ENCODE measurements at regions not wholly inside any gene's neighbourhood (a gene's known extent, or its start where the extent isn't known, plus 50 kb on each side); places are given as distances from the start of the nearest gene placed in this dataset.

- Histone ChIP-seq H3K4me1 (replicated peaks in 1 of 2) (peaks cover 34 to 43% of the 10 kb centered on the region in 2 donors), H3K4me3 (no peak overlapping the region), H3K27ac (no peak overlapping the region)
- WGBS, 10 experiments = 0 to 100% (median 80%) methylated on average over 1 to 4 of the region's 4 CpGs; no CpG with 5 or more reads in 1 of the 10 experiments
- ATAC-seq (replicated peaks in 6 of 8) = no peak
- in situ Hi-C loops (cut with MboI; ENCODE audit: low pct_unique_long_range_greater_than_20kb in 2 of 9, low sequenced_read_pairs in 9 of 9, unreplicated experiment in 9 of 9) = no loop called here
Observed at GRCh38 chr17:74054249-74054648, 149.2 kb upstream of the RPL38 start.

- Histone ChIP-seq H3K4me1 (replicated peaks in 1 of 2) (peaks cover 28 to 39% of the 10 kb centered on the region in 2 donors), H3K4me3 (no peak overlapping the region), H3K27ac (no peak overlapping the region)
- in situ Hi-C loops (cut with MboI; ENCODE audit: low pct_unique_long_range_greater_than_20kb in 2 of 9, low sequenced_read_pairs in 9 of 9, unreplicated experiment in 9 of 9) = no loop called here
- 24 to 100% (median 90%) methylated on average over 1 to 8 of the region's 11 CpGs; no CpG with 5 or more reads in 6 of the 10 experiments for WGBS, 10 experiments
- ATAC-seq (replicated peaks in 6 of 8) = peak in 1 of 8 experiments; percentile 10
Observed at GRCh38 chr17:74055508-74056160, 147.8 kb upstream of the RPL38 start.

DNA sequence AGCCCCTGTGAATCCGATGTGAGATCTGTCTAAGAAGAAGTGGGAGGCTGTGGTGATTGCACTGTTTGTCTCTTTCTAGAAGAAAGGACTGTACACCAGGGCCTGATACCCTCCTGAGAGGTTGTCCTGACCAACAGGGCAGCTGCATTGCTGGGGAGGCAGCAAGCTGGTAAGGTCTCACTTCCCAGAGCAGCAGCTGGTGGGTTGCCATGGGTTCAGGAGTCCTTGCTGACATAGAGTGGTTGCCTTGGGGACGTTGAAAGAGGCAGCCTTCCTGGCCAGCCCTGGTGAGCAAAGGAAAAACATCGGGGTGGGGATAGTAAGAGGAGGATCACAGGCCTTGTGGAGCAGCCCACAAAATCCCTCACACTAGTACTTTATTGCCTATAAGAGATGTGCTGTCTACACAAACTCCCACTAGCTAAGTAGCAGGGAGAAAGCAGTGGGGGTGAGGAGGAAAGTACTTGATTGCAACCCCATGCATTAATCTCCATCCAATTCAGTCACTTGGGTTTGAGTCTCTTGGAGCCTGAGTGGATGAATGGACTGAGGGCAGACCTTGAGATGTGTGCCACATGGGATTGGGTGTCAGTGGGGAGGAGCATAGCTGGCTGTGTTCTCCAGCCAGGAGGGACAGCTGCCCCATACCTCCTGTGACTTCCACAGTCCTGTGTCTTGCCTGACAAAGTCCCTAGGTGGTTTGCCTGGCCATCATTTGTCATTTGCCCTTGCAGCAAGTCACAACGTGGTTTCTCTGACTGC lies 143.8 kb upstream of the RPL38 start:
- Histone ChIP-seq H3K27ac (no peak overlapping the region), H3K4me3 (no peak overlapping the region), H3K4me1 (replicated peaks in 1 of 2) (peaks cover 22 to 23% of the 10 kb centered on the region in 2 donors)
- ATAC-seq (replicated peaks in 6 of 8) = peak in 5 of 8 experiments; percentile 77 to 97 (median 87)
- 14 to 89% (median 62%) methylated on average over 1 to 3 of the region's 4 CpGs; no CpG with 5 or more reads in 5 of the 10 experiments for WGBS, 10 experiments
- in situ Hi-C loops (cut with MboI; ENCODE audit: low pct_unique_long_range_greater_than_20kb in 2 of 9, low sequenced_read_pairs in 9 of 9, unreplicated experiment in 9 of 9) = no loop called here

GRCh38 chr17:74061758-74062157 lies 141.7 kb upstream of the RPL38 start:
- H3K4me1 ChIP-seq (replicated peaks in 1 of 2) = peaks cover 14 to 17% of the 10 kb centered on the region in 2 donors
- WGBS, 10 experiments = 0 to 92% (median 60%) methylated on average over 1 to 4 of the region's 5 CpGs; no CpG with 5 or more reads in 1 of the 10 experiments
- no peak overlapping the region for H3K4me3 ChIP-seq
- ATAC-seq (replicated peaks in 6 of 8) = no peak
- H3K27ac ChIP-seq = no peak overlapping the region
- in situ Hi-C loops (cut with MboI; ENCODE audit: low pct_unique_long_range_greater_than_20kb in 2 of 9, low sequenced_read_pairs in 9 of 9, unreplicated experiment in 9 of 9) = no loop called here

DNA sequence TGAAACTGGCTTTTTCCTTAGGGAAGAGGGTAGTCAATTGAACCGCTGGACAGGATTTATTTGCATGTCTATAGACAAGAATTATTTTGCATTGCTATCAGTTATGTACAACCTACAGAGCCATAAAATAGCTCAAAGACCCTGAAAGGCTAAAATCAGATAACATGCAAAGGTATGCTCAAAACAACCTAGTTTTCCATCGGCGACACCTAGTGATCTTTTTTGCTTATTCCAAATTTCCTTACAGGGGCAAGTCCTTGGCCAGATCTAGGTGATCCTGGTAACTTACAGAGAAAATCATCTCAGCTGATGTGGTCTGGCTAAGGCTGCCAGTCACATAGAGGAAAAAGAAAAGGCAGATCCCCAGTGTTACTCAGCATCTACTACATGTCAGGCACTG lies 141.2 kb upstream of the RPL38 start:
- H3K27ac ChIP-seq = no peak overlapping the region
- H3K4me1 ChIP-seq (replicated peaks in 1 of 2) = peaks cover 14 to 17% of the 10 kb centered on the region in 2 donors
- in situ Hi-C loops (cut with MboI; ENCODE audit: low pct_unique_long_range_greater_than_20kb in 2 of 9, low sequenced_read_pairs in 9 of 9, unreplicated experiment in 9 of 9) = no loop called here
- WGBS, 10 experiments = 57 to 100% (median 72%) methylated on average over 1 to 3 of the region's 3 CpGs; no CpG with 5 or more reads in 3 of the 10 experiments
- no peak overlapping the region for H3K4me3 ChIP-seq
- ATAC-seq (replicated peaks in 6 of 8) = no peak

DNA sequence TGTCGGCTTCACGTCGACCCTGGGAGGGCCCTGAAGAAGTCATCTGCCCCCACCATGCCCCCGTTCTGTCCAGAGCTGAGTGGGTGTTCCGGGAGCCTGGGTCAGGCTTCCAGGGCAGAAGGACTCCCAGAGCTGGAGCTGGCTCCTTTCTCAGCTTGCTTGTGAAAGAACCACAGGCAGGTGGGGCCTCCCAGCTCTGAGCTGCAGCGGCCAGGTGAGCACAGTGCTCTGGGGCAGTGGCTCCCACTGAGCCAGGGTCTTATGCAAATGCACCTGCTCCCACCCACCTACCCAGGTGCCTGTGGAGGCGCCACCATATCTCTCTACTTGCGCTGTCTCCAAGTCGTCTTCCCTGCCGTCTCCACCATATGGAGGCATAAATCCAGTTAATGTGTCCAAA lies 140.0 kb upstream of the RPL38 start:
- Histone ChIP-seq H3K4me3 (no peak overlapping the region), H3K27ac (no peak overlapping the region), H3K4me1 (replicated peaks in 1 of 2) (peaks cover 14 to 17% of the 10 kb centered on the region in 2 donors)
- ATAC-seq (replicated peaks in 6 of 8) = no peak
- in situ Hi-C loops (cut with MboI; ENCODE audit: low pct_unique_long_range_greater_than_20kb in 2 of 9, low sequenced_read_pairs in 9 of 9, unreplicated experiment in 9 of 9) = no loop called here
- 0 to 90% (median 36%) methylated on average over 2 to 7 of the region's 10 CpGs; no CpG with 5 or more reads in 6 of the 10 experiments for WGBS, 10 experiments

DNA sequence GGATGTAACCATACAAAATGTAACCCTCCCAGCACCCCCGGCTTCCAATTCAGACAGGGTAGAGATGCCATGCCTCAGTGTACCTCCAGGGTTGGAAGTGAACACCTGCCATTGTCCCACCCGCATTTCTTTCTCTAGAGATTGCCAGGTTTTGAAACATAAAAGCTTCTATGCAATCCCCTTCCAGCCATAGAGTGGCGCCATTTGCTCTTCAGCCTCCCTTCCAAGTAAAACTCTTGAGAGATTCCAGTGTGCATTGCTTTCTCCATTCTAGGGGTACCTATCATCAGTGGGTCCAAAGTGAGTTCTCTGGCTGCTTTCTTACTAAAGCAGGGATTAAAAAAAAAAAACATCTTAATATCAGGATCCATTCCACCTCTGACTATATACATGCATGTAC lies 133.1 kb upstream of the RPL38 start:
- Histone ChIP-seq H3K27ac (no peak overlapping the region), H3K4me3 (no peak overlapping the region), H3K4me1 (replicated peaks in 1 of 2) (no peaks in the 10 kb centered on the region)
- no peak for ATAC-seq (replicated peaks in 6 of 8)
- in situ Hi-C loops (cut with MboI; ENCODE audit: low pct_unique_long_range_greater_than_20kb in 2 of 9, low sequenced_read_pairs in 9 of 9, unreplicated experiment in 9 of 9) = no loop called here
- 71 to 100% (median 88%) methylated on average over 1 to 3 of the region's 3 CpGs; no CpG with 5 or more reads in 3 of the 10 experiments for WGBS, 10 experiments

DNA sequence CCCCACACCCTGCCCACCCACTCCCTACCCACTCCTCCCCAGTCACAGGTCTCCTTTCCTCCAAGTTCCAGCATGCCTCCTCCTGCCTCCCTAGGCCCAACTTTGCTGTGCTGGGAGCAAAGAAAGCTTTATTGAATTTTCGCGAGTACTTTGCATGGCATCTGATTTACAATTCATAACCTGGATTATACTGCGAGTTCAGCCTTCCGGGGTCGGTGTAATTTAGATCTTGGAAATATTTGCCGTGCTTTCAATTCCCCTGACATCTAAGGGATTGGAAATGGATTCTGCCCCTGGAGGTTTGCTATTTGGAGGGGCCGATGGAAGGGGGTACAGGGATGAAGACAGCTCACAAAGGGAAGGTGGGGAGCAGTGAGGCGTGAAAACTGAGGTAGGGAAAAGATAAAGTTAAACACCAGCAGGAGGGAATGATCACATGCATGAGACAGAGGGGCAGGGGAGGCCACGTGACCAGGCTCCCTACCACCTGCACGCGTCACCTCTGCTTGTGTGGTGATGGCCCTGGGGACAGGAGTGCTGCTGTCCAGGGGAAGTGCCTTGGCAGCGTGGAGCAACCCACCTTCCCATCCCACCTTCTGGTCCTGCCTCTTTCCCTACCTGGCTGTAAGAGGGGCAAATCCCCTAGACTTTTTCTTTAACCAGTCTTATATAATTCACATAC lies 132.3 kb upstream of the RPL38 start:
- peak in 2 of 8 experiments; percentile 17 to 89 for ATAC-seq (replicated peaks in 6 of 8)
- H3K27ac ChIP-seq = no peak overlapping the region
- in situ Hi-C loops (cut with MboI; ENCODE audit: low pct_unique_long_range_greater_than_20kb in 2 of 9, low sequenced_read_pairs in 9 of 9, unreplicated experiment in 9 of 9) = no loop called here

GRCh38 chr17:74072340-74072739 lies 131.1 kb upstream of the RPL38 start:
- in situ Hi-C loops (cut with MboI; ENCODE audit: low pct_unique_long_range_greater_than_20kb in 2 of 9, low sequenced_read_pairs in 9 of 9, unreplicated experiment in 9 of 9) = no loop called here
- Histone ChIP-seq H3K4me1 (replicated peaks in 1 of 2) (no peaks in the 10 kb centered on the region), H3K4me3 (no peak overlapping the region), H3K27ac (no peak overlapping the region)
- ATAC-seq (replicated peaks in 6 of 8) = no peak
- WGBS, 10 experiments = 7 to 100% (median 71%) methylated on average over 1 to 4 of the region's 4 CpGs; no CpG with 5 or more reads in 2 of the 10 experiments

More for the DNA sequence above, 132.3 kb upstream of the RPL38 start:
- Histone ChIP-seq H3K4me1 (replicated peaks in 1 of 2) (no peaks in the 10 kb centered on the region), H3K4me3 (no peak overlapping the region)
- WGBS, 10 experiments = 18 to 100% (median 88%) methylated on average over 2 to 8 of the region's 12 CpGs; no CpG with 5 or more reads in 3 of the 10 experiments

GRCh38 chr17:74076446-74076845 lies 127.0 kb upstream of the RPL38 start:
- ATAC-seq (replicated peaks in 6 of 8) = no peak
- WGBS, 10 experiments = 0 to 88% (median 80%) methylated on average over 1 of the region's 1 CpG; no CpG with 5 or more reads in 5 of the 10 experiments
- Histone ChIP-seq H3K4me1 (replicated peaks in 1 of 2) (peaks cover 10 to 26% of the 10 kb centered on the region in 2 donors), H3K27ac (no peak overlapping the region), H3K4me3 (no peak overlapping the region)
- in situ Hi-C loops (cut with MboI; ENCODE audit: low pct_unique_long_range_greater_than_20kb in 2 of 9, low sequenced_read_pairs in 9 of 9, unreplicated experiment in 9 of 9) = no loop called here

- ATAC-seq (replicated peaks in 6 of 8) = peak in 1 of 8 experiments; percentile 16
- in situ Hi-C loops (cut with MboI; ENCODE audit: low pct_unique_long_range_greater_than_20kb in 2 of 9, low sequenced_read_pairs in 9 of 9, unreplicated experiment in 9 of 9) = no loop called here
- Histone ChIP-seq H3K27ac (no peak overlapping the region), H3K4me1 (replicated peaks in 1 of 2) (peaks cover 10 to 27% of the 10 kb centered on the region in 2 donors), H3K4me3 (no peak overlapping the region)
Observed at GRCh38 chr17:74077231-74077630, 126.2 kb upstream of the RPL38 start.

DNA sequence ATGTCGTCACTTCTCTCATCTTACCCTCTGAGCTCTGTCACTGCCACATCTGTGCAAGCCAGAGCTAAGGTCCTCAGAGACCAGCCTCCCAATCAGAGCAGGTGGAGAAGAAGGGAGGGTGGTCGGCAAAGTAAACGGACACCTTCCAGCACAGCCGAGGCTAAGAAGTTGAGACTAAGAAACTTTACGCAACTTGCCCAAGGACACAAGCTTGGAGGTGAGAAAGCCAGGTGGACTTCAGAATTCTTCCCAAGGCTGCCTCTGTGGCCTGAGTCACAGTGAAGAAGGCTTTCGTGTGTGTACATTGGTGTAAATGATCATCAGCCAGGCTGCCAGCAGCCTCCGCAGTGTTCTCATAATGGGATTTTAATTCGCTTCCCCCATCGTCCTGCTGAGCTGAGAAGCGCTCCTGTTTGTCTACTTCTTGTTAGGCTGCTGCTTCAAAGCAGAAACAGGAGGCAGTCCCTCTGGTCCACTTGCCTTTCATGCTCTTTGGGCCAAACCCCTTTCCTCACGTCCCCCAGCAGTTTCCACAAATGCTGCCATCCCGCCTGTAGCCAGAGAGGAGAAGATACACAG lies 125.0 kb upstream of the RPL38 start:
- peak in 4 of 8 experiments; percentile 29 to 72 (median 54) for ATAC-seq (replicated peaks in 6 of 8)
- in situ Hi-C loops (cut with MboI; ENCODE audit: low pct_unique_long_range_greater_than_20kb in 2 of 9, low sequenced_read_pairs in 9 of 9, unreplicated experiment in 9 of 9) = no loop called here
- H3K27ac ChIP-seq = no peak overlapping the region
- peaks cover 10 to 27% of the 10 kb centered on the region in 2 donors for H3K4me1 ChIP-seq (replicated peaks in 1 of 2)
- 0 to 100% (median 75%) methylated on average over 1 to 7 of the region's 12 CpGs; no CpG with 5 or more reads in 3 of the 10 experiments for WGBS, 10 experiments
- H3K4me3 ChIP-seq = no peak overlapping the region

Data from motor neuron (in vitro differentiated cells).